ENCODE measurements at regions not wholly inside any gene's neighbourhood (a gene's known extent, or its start where the extent isn't known, plus 50 kb on each side); places are given as distances from the start of the nearest gene placed in this dataset.

DNA sequence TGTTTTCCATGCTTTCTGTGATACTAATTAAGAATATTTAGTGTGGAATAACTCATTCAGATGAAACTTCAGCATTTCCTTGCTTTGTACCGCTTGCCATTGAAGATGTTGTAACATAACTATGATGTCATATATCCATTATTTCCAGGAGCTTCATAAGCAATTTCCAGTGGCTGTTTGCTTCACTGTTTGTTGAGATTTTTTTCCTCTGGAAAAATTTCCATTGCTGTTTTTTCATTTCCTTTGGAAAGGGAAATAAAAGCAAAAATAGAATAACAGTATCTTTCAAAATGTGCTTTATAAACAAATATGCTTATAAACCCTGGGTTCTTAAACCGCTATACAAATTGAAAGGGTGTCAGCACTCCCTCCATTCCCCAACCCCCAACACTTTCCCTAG lies 319.6 kb upstream of the SEMA6D start:
- no peak for DNase-seq

DNA sequence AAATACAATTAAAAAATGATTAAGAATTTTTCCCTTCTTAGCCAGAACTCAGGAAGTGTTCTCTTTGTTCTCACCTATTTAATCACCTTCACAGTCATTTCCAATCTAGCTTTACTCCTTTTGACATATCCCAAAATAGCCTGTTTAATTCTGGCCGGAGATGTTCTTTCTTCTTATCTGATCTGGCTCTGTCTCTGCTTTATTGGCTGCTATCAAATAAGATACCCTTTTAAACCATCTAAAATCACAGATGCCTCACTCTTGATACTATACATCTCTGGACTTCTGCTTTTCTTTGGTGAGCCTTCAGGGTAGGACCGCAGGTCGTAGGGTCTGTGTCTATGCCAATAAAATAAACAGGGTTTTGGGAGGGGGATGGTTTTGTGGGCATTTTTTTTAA lies 319.2 kb upstream of the SEMA6D start:
- no peak for DNase-seq

DNA sequence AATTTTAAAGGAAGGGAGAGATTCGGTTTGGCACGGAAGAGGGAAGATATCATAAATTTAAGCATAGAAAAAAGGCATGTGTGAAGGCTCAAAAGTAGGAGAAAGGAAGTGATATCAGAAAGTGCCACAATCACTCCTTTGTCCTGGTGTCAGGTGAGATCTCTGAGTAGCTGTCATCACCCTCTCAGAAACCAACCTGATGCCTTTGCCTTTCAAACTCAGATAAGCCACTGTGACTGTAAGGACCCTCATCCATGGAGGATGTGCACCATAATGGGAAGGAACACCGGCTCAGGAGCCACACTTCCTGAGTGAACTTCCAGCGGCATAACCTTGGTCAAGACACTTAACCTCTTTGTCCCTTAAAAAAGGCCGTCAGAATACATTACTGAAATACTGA lies 318.7 kb upstream of the SEMA6D start:
- DNase-seq, result no peak

DNA sequence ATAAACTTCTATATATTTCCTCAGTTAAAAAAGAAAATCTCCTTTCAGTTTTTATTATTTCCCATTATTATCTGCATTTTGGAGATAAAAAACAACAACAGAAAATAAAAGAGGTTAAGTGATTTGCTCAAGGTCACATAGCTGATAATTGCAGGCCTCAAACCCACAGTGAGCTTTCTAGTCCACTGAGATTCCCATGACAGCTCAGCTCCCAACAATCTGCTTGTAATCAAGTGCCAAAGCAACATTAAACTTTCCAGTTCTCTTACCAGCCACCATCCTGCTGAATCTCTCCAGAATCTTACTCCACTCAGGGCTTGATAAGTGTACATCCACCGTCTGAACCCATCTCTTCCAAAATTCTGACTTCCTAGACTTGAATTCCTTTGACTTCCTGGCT lies 318.2 kb upstream of the SEMA6D start:
- DNase-seq, result no peak

DNA sequence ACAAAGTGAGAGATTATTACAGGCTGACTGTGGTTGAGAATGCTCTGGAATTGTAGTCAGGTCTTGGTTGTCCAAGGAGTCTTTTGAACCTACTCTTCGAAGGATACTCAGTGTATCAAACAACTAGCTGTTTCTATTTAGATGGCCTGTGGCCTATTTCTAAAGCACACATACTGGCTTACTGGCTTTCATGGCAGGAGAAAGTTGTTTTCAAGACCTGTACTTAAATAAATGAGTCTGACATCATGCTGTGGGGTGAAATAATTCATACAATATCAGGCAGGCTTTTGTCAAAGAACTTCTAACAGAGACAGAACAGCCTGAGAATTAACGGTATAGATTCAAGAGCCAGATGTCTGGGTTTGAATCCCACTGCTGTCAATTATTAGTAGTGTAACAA lies 316.7 kb upstream of the SEMA6D start:
- DNase-seq, result no peak

DNA sequence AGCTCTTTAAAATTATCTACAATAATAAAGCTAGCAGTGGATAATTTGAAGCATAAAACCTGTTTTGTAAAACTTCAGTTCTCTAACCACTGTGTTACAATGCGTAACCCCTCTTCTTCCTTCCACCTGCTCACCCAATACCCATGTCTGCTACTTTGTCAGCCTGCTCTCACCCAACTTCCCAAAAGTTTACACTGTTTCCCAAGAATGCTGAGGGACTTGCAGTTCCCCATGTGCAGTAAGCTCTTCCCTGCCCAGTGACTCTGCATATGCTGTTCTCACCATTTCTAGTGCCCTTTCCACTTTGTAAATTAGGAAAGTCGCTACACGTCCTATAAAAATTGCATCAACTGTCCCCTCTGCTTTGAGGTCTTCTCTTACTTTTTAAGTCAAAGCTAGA lies 315.9 kb upstream of the SEMA6D start:
- no peak for DNase-seq

DNA sequence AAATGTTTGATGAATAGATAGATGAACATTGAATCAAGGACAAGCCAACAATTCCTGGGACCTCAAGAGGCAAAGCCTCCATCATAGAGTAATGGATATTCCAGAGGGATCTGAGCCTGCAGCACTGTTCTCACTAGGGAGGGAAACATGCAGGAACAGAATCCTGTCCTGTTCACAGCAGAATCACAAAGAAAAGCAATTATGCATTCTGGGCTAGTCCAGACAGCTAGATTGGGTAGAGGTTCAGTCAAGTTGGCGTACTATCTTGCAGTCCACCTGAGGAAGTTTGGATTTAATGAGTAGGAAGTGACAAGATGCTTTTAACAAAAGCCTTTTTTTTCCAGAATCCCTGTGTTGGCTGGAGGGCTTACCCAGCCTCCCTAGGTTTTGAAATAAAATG lies 314.5 kb upstream of the SEMA6D start:
- no peak for DNase-seq

DNA sequence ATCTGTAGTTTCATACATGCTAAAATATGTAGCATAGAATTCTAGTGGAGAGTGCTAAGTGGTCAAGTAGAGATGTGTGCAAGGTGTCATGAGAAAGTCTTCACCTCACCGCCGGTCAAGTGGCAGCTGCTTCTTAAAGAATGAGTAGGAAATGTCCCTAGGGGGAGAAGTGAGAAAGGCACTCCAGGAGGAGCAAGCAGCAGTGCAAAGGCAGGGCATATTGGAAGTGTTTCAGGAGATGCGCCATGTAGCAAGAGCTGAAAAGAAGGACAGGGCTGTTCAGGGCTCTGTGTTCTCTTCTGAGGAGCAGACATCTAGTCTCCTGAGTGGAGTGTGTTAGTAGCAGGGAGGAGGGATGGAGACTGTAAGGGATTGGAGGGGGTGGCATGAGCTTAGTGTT lies 312.4 kb upstream of the SEMA6D start:
- no peak for DNase-seq

DNA sequence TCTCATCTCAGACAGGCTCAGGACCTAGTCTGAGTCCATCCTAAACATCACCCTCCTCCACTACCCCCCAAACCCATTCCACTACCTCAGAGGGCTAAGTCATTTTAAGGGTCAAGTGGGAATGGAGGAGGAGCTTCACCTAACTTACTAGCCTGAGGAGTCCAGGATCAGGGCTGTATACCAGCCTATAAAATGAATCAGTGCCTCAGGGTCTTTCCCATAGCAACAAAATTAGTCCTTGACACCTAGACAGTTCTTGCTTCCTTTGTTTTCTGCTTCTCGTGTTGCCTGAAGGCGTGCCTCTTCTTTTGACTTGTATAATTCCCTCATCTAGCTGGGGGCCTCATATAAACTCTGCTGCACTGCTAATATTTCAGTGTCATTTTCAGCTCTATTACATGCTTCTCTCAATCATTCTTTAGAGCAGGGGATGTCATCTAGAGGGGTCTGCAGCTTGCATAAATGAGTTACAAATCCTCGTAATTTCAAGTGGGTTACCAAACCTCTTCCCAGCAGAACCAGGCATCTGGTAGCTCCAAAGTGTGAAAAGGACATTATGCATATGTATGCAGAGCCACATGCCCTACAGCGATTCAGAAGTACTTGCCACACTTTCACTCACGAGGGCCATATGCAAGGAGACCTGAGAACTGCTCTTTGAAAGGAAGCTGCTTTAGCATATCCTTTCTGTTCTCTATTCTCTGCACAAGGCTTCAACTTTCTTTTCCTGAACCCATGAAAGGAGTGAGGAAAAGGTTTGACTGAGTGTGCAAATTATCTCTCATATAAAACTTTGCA lies 311.7 kb upstream of the SEMA6D start:
- DNase-seq, result no peak

DNA sequence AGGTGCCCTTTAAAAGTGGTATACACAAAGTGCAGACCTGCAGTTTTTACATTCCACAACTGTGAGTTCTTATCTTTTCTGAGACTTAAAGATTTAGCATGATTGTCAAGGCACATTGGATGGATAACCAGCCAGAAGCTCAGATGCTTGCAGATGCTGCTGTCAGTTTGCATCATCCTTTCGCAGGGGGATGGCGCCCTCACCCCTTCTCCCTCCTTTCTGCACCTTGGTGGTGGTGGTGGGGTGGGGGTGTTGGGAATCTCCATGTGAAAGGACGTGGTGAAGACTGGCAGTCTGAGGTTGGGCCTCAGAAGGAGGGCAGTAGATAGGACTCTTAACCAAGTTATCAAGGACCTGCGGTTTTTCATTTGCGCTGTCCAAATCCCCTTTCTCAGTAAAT lies 309.6 kb upstream of the SEMA6D start:
- no peak for DNase-seq

DNA sequence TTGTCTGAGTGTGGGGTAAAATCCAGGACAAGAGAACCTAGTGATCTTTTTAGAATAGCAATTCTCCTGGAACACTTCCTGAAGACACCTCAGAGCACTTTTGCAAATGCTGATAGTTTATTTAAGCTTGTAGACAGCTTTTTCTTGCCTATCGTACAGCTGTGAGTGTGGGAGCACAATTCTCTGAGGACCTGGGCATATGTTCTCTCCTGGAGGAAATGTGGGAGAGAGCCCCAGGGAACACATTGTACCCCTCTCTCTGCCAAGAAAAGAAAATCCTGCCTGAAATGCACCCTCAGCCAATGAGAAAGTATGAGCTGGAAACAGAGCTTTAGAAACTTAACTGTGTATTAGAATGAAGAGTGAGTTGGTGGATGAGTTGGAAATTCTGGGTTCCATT lies 308.3 kb upstream of the SEMA6D start:
- no peak for DNase-seq

DNA sequence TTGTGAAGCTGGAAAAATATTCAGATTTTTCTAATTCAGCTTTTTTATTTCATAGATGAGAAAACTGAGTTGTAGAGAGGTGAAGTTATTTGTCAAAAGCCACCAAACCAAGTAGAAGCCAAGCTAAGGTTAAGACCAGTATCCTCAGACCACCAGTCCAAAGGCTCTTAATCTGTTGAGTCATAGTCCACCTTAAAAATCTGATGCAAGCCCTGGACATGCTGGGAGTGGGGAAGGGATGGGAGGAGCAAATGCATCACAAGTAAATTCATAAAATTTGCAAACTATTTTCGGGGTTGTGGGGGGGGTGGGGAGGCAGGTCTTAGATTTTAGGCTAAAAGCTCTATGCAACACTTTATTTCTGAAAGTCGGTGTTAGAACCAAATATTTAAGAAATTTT lies 307.7 kb upstream of the SEMA6D start:
- no peak for DNase-seq

DNA sequence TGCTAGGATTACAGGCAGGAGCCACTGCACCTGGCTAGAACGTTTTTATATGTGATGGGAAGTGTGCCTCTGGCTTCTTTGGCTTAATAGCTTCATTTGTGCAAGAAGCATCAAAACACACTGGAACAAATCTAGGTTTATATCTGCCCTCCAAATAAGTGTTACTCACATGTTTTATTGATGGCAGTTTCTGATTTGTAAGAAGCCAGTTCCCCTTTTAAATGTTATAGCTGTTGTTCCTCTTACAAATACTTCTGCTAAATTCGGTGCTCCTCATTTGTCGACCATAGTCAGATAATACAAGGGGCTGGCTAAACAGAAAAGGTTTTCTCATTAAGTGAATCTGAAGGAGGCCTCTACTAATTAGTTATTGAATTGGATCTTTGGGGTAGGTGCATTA lies 307.1 kb upstream of the SEMA6D start:
- no peak for DNase-seq

DNA sequence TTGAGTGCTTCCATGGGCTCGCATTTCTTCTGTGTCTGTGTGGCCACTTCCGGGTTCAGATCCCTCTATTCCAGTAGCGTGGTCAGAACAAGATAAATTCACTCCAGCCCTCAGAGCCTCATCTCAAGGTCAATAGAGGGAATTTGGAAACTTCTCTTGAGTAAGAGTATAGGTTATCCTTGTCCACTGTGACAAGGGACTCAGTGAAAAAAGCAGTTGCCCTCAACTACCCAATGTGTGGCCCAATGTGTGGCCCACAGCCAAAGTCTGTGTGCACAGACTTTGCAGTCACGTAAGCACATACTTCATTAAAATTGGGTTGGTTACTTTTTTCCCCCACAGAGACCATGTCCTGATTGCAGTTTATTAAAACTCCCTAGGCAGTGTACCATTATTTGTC lies 305.6 kb upstream of the SEMA6D start:
- no peak for DNase-seq

DNA sequence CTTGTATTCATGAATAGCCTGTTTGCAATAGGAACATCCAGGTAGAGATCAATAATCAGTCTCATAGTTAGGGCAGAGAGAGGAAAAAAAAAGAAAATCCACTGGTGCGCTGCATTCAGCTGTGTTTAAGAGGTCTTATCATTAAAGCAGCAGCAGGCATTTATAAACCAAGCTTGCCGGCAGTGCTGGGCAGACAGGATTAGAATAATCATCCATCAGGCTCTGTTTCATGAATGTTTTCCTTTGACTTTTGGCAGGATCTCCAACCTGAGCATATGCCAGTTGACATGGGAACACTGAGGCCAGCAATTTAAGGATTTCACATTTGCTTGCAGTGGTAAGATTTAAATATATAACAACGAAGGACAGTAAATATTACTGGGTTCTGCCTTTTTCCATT lies 305.2 kb upstream of the SEMA6D start:
- no peak for DNase-seq

DNA sequence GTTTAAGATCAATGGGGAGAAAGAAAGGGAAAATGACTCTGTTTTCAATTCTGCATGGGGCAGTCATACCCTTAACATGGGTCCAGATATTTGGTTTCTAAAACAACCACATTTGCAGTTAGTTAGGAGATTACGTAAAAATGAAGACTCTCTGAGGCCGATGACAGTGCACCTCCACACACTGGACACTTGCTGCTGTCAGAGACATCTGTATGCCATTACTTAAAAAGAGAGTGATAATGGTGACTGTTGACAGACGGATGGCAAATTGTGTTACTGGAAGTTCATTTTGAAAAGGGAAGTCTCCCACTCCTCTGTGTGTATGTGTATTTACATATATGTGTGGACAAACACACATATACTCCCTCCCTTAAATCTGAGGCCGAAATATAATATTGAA lies 304.5 kb upstream of the SEMA6D start:
- no peak for DNase-seq

DNA sequence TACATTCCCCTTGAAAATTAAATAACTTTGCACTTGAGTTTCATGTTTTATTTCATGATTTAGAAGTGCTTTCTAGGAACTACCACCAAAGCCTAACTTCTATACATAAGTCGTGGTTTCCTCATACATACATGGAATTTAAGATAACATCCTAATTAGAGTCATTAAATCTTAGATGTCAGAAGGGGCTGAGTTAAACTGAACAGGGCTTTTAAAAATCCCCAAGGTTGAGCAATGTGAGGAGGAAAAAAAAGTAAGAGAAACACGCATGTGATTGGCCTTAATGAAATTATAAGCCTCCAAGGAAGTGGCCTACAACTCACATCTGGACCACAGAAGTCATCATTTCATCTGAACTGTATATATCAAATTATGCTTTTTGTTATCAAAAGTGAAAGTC lies 303.1 kb upstream of the SEMA6D start:
- DNase-seq, result no peak

DNA sequence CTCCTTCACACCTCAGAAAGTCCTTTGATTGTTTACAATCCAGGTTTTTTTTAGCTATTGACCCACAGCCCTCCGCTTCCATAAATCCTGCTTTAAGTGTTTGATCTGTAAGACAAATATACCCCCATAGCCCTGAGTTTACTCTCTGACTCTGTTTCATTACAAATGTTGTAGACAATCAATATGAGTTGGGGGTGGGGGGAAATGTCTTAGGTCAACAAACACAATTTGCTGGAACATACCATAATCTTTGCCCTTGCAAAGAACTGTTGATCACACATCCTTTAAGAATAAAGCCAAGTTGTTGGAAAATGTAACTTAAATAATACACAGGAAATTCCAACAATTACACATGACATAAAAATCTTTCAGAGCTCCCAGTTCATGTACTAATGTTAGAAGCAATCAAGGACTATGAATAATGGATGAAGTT lies 301.8 kb upstream of the SEMA6D start:
- no peak for DNase-seq

DNA sequence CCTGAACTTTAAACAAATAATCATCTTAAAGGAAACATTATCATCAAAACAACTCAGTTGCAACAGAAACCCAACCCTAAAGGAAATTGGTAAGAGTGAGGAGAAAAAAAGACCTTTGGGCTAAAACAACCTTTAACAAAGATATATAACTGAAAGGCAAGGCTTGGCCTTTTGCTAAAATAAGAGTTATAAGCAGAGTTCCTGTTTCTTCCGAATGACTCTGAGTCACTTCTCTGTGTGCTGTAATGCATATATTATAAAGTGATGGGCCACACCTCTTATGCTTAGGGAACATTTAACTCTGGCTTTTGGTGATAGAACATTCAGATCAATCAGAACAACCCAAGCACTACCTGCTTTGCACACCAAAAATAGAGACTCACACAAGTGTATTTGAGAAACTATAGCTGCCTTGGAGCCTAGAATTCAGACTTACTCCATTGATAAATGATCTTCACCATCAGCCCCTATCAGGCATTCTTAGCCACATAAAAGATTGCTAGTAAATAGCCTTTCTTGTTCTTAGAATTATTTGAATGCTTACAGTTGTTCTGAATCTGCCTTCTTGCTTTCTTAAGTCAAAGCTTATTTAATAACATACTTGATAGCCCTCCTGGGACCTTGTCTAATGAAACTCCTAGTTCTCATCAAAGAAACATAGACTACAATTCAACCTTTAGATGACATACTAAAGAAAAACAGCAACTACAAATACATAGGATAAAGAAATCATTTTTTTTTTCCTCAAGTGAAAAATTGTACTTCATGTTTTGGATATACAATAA lies 294.2 kb upstream of the SEMA6D start:
- DNase-seq, result no peak

DNA sequence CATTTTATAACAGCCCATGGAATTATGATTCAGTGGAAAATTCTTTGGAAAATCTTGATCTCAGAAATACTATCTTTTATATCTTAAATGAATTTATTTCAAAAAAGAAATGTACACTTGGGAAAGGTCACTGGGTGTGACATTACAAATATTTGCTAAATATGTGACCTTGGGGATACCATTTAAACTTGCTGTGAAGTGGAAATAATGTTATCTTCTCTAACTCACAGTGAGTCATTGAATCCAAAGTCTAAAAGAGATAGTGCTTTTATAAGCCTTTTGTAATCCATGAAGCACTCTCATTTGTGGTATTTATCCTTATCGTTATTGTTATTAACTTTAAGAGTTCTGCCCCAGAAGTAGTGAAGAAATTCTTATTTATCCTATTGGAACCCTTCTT lies 289.8 kb upstream of the SEMA6D start:
- no peak for DNase-seq

DNA sequence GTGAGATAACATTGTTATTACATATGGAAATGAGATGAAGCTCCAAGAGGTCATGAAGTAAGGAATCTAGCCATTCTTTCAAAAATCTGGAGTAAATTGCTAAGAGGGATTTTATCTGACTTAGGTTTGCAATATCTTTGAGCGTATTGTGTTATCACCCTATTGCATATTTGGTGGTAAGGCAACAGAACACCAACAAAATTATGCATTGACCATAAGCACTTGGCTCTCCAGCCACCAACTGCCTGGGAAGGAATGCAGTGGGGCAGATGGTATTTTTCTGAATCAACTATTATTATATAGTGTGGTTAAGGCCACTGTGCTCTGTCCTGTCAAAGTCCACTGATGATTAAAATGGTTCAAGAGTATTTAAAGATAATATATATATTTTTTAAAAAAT lies 287.9 kb upstream of the SEMA6D start:
- DNase-seq, result no peak

DNA sequence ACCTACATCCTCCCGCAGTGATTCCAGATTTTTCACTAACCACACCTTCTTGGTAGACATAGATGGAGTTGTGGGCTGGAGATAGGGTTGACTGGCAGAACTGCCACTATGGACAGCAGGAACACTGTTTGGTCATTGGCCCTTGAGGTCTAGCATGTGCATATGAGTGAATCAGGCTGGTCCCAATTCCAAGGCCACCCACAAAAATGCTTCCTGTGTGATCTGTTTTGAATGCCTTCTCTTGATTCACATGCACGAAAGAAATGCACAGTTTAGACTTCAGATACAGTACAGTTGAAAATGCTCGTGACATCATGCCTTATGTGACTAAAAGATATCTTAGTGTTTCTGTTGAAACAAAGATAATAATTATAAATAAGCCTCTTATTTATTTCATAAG lies 285.8 kb upstream of the SEMA6D start:
- DNase-seq, result no peak

DNA sequence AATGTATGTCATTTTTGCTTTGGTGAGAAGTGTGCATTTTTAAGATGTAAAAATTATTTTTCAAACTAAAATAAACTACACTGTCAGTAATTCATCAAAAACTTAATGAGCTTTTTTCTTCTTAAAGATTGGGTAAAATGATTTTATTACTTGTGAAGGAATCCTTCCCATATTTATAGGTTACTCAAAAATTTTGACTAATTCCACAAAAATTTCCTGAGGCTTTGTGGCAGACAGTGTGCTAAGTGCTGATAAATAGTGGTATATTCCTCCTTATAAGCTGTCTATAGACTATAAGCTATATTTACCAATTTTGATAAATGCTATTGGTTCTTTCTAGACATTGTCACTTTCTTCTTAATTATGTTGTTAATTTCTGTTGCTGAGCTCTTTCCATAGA lies 284.5 kb upstream of the SEMA6D start:
- DNase-seq, result no peak

DNA sequence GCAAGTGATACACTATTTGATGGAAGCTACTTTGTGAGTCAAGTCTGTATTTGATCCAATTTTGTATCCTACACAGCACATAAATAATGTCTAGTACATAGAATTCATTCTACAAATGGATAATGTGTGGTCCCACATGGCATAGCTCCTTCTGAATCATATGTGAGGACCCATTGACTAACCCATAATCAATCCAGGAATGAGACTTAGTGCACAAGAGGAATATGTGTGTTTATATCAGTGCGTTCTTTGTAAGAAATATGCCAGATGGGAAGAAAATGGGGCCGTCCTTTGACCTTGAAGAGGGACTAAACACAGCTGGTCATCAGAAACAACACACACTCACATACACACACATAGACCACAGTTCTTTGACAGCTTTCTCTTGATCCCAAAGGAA lies 282.7 kb upstream of the SEMA6D start:
- DNase-seq, result no peak

DNA sequence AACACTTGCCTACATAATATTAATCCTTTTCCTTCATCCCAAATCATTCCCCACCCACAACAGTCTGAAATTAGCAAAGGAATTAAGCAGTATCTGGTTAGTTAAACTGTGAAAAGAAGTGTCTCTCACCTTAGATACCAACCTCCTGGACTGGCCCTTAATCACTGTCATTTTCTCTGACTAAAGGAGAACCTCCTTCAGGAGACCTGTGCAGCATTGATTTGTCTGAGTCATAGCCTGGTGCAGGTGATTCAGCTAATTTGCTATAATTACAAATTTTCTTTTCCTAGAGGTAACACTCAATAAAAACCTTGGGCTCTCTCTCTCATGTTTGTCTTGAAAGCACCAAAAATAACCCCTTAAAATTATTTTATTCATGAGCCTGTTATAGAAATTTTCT lies 279.8 kb upstream of the SEMA6D start:
- no peak for DNase-seq

Measured in CD4-positive, alpha-beta T cell treated with Interferon gamma for 1 hour (primary cell).